Kidney (tissue), 13 donors: ENCODE measurements at regions not wholly inside any gene's neighbourhood (a gene's known extent, or its start where the extent isn't known, plus 50 kb on each side); places are given as distances from the start of the nearest gene placed in this dataset.

Experiments used
- DNase-seq, 5 donors: peaks; one replicate each; pipeline ENCODE4 v3.0.0-alpha.2; 2013 to 2020
- FAIRE-seq: peaks from 2 replicates; lab custom pipeline; 2012; peaks lifted over from hg19 to GRCh38; lab: Jason Lieb, UNC
- H3K27ac ChIP-seq, 2 donors: one replicate each; pipeline ENCODE4 v1.7.0; 2013; ENCODE audit warnings: low read depth in 2 of 2, low read length in 2 of 2, inconsistent platforms in 1 of 2
- H3K27me3 ChIP-seq: one replicate; pipeline ENCODE4 v1.7.1; 2013; ENCODE audit warnings: low read length, inconsistent platforms; ENCODE audit not compliant: control insufficient read depth, insufficient read depth
- H3K36me3 ChIP-seq, 3 donors: one replicate each; pipeline versions ENCODE4 v1.7.0 to v1.7.1; 2013; ENCODE audit warnings: low read length in 3 of 3, control low read depth in 1 of 3, inconsistent platforms in 1 of 3; ENCODE audit not compliant: insufficient read depth in 3 of 3, control insufficient read depth in 2 of 3
- H3K4me1 ChIP-seq, 3 donors: one replicate each; pipeline versions ENCODE4 v1.7.0 to v1.7.1; 2013; ENCODE audit warnings: low read length in 3 of 3, inconsistent platforms in 1 of 3, low read depth in 1 of 3; ENCODE audit not compliant: control insufficient read depth in 2 of 3, insufficient read depth in 2 of 3
- H3K4me3 ChIP-seq, 3 donors: one replicate each; pipeline versions ENCODE4 v1.7.0 to v1.8.1; 2013; ENCODE audit warnings: low read length in 3 of 3, control low read depth in 1 of 3, inconsistent platforms in 1 of 3
- H3K9ac ChIP-seq, 3 donors: one replicate each; pipeline versions ENCODE4 v1.7.0 to v1.7.1; 2013; ENCODE audit warnings: low read length in 3 of 3, control low read depth in 1 of 3, inconsistent platforms in 1 of 3
- H3K9me3 ChIP-seq, 3 donors: one replicate each; pipeline versions ENCODE4 v1.7.0 to v1.7.1; 2013; ENCODE audit warnings: low read length in 3 of 3, control low read depth in 1 of 3, inconsistent platforms in 1 of 3; ENCODE audit not compliant: control insufficient read depth in 2 of 3, insufficient read depth in 1 of 3
- intact Hi-C: fragments of 100-400 bp; cut with DNase I; formaldehyde crosslinking; loops from one replicate; pipeline ENCODE4 v1.11.1; 2022
- TF ChIP-seq, protein P1 (sequence below): IDR thresholded peaks from 3 replicates; pipeline ENCODE4 v1.5.1; 2012; ENCODE audit warnings: mild to moderate bottlenecking, moderate library complexity, borderline replicate concordance; ENCODE audit not compliant: insufficient read depth; ENCODE audit errors: extremely low read depth
- donor health status: control.
- donor health status: control.
- donor health status: control.
- donor health status: control.
- donor health status: control.
- donor health status: DM: yes; HTN: yes; CAD: no.
- donor health status: Normal renal cell carcinoma (clear cell type).

GRCh38 chr12:70096759-70097410 lies 146.3 kb upstream of the CNOT2 start:
- no peaks in the 10 kb centered on the region for H3K36me3 ChIP-seq
- intact Hi-C loops = no loop called here
- H3K9me3 ChIP-seq = no peaks in the 10 kb centered on the region
- FAIRE-seq = no peak
- no peak overlapping the region for H3K9ac ChIP-seq
- H3K4me1 ChIP-seq = no peaks in the 10 kb centered on the region
- no peak overlapping the region for H3K4me3 ChIP-seq
- DNase-seq = no peak
- no peak overlapping the region for H3K27ac ChIP-seq
- no peaks in the 10 kb centered on the region for H3K27me3 ChIP-seq
- TF ChIP-seq, protein P1, sequence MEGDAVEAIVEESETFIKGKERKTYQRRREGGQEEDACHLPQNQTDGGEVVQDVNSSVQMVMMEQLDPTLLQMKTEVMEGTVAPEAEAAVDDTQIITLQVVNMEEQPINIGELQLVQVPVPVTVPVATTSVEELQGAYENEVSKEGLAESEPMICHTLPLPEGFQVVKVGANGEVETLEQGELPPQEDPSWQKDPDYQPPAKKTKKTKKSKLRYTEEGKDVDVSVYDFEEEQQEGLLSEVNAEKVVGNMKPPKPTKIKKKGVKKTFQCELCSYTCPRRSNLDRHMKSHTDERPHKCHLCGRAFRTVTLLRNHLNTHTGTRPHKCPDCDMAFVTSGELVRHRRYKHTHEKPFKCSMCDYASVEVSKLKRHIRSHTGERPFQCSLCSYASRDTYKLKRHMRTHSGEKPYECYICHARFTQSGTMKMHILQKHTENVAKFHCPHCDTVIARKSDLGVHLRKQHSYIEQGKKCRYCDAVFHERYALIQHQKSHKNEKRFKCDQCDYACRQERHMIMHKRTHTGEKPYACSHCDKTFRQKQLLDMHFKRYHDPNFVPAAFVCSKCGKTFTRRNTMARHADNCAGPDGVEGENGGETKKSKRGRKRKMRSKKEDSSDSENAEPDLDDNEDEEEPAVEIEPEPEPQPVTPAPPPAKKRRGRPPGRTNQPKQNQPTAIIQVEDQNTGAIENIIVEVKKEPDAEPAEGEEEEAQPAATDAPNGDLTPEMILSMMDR = no peak

DNA sequence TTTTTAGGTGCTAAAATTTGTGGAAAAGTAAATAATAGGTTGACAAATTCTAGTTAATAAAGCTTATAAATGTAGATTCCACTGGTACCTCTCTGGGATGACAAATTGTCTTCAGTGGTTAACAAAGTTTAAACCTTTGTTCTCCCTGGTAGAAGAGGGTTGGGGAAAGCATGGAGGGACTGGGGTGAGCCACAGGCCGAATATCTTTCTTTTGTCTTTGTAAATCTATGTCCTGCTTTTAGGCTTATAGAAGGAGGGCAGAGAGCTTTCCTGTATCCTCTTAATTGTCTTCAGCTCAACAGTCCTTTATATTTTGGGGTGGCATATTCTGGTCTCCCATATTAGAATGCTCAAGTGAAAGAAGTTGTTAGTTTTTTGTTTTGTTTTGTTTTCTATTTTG lies 142.2 kb upstream of the CNOT2 start:
- intact Hi-C loops = no loop called here
- TF ChIP-seq, protein P1 = no peak
- DNase-seq (no peak), FAIRE-seq (no peak)
- Histone ChIP-seq H3K9me3 (no peaks in the 10 kb centered on the region), H3K36me3 (no peaks in the 10 kb centered on the region), H3K27me3 (no peaks in the 10 kb centered on the region), H3K4me3 (no peak overlapping the region), H3K4me1 (no peaks in the 10 kb centered on the region), H3K9ac (no peak overlapping the region), H3K27ac (no peak overlapping the region)

- TF ChIP-seq, protein P1 = no peak
- Histone ChIP-seq H3K36me3 (no peaks in the 10 kb centered on the region), H3K9me3 (no peaks in the 10 kb centered on the region), H3K4me3 (no peak overlapping the region), H3K27me3 (no peaks in the 10 kb centered on the region), H3K27ac (no peak overlapping the region), H3K9ac (no peak overlapping the region), H3K4me1 (no peaks in the 10 kb centered on the region)
- intact Hi-C loops = no loop called here
- no peak for FAIRE-seq
- peak in 1 of 5 donors; percentile 14 for DNase-seq
These were observed 136.9 kb upstream of the CNOT2 start for GRCh38 chr12:70106347-70106746.

GRCh38 chr12:70110085-70110484 lies 133.1 kb upstream of the CNOT2 start:
- intact Hi-C loops = no loop called here
- FAIRE-seq (no peak), DNase-seq (no peak)
- Histone ChIP-seq H3K4me1 (no peaks in the 10 kb centered on the region), H3K27ac (no peak overlapping the region), H3K9ac (no peak overlapping the region), H3K27me3 (no peaks in the 10 kb centered on the region), H3K9me3 (no peaks in the 10 kb centered on the region), H3K4me3 (no peak overlapping the region), H3K36me3 (no peaks in the 10 kb centered on the region)
- TF ChIP-seq, protein P1 = no peak
